ENCODE measurements at regions not wholly inside any gene's neighbourhood (a gene's known extent, or its start where the extent isn't known, plus 50 kb on each side); places are given as distances from the start of the nearest gene placed in this dataset.

- no peak for TF ChIP-seq ZNF462 (CRISPR knock-in tag; IDR thresholded peaks at IDR 0.05)
- no peak for TF ChIP-seq EZH2phosphoT487 (IDR thresholded peaks at IDR 0.05; ENCODE audit: unreplicated experiment)
- no peak for TF ChIP-seq REST (IDR thresholded peaks at IDR 0.05; ENCODE audit: unreplicated experiment)
These were observed 211.7 kb downstream of the NAF1 start (continued) for GRCh38 chr4:162954976-162955375.

- H3K36me3 ChIP-seq (ENCODE audit: insufficient read depth): no peaks in the 10 kb centered on the region
- no peaks in the 10 kb centered on the region for H3K79me2 ChIP-seq (replicated peaks; ENCODE audit: insufficient read depth)
- ATAC-seq: peak; percentile 47
- no peaks in the 10 kb centered on the region for H3K4me1 ChIP-seq (ENCODE audit: insufficient read depth)
- H3K27me3 Mint-ChIP-seq (ENCODE audit: insufficient read depth, low read depth, poor library complexity): no peaks in the 10 kb centered on the region
- H3K36me3 Mint-ChIP-seq (ENCODE audit: low read depth): no peaks in the 10 kb centered on the region
- no peaks in the 10 kb centered on the region for H3K27me3 ChIP-seq (ENCODE audit: insufficient read depth)
- H3K4me1 Mint-ChIP-seq: peaks cover 10% of the 10 kb centered on the region
- no peak overlapping the region for H3K4me3 ChIP-seq
- no peak overlapping the region for H3K27ac ChIP-seq (ENCODE audit: low read depth)
- no peak overlapping the region for H3K4me3 Mint-ChIP-seq
- H2AFZ ChIP-seq: peak overlapping the region; percentile 74; the same call in 1 of the 2 replicates
- no peak overlapping the region; the same call in 1 of the 2 replicates for H3K27ac Mint-ChIP-seq
- H3K4me2 ChIP-seq: no peak overlapping the region
- no peaks in the 10 kb centered on the region for H3F3A ChIP-seq (replicated peaks; ENCODE audit: low read depth)
- H3K9me2 ChIP-seq (ENCODE audit: insufficient read depth): peaks cover 4% of the 10 kb centered on the region; the same call in 1 of the 2 replicates
- H4K20me1 ChIP-seq (replicated peaks; ENCODE audit: insufficient read depth): no peaks in the 10 kb centered on the region
- no peak for DNase-seq (ENCODE audit: low spot score)
- no peaks in the 10 kb centered on the region for H3K9me3 Mint-ChIP-seq
- no peak for TF ChIP-seq EZH2 (IDR thresholded peaks at IDR 0.05; ENCODE audit: low read depth, unreplicated experiment)
- no peak for TF ChIP-seq NANOG (IDR thresholded peaks at IDR 0.05; ENCODE audit: borderline replicate concordance)
- no peak for TF ChIP-seq STAT1 (IDR thresholded peaks at IDR 0.05; ENCODE audit: unreplicated experiment)
- TF ChIP-seq CREB1 (CRISPR knock-in tag; IDR thresholded peaks at IDR 0.05; ENCODE audit: low read depth): no peak
- TF ChIP-seq ZNF114 (CRISPR knock-in tag; IDR thresholded peaks at IDR 0.05): no peak
These were observed 214.5 kb downstream of the NAF1 start for GRCh38 chr4:162952232-162952631.
